AG08395 (cell line): ENCODE measurements at regions not wholly inside any gene's neighbourhood (a gene's known extent, or its start where the extent isn't known, plus 50 kb on each side); places are given as distances from the start of the nearest gene placed in this dataset.
"Not testable (repeated sequence)": the region's sequence is repeated elsewhere in the genome, so short reads cannot be mapped to it uniquely, and the experiment has no call there.

Experiments
- DNase-seq: peaks from one replicate; pipeline ENCODE4 v3.0.0; 2012; ENCODE audit warnings: mixed read lengths, low spot score

GRCh38 chr20:52311209-52311794 lies 119.7 kb upstream of the ZFP64 start:
- no peak for DNase-seq

- DNase-seq = no peak
Observed at GRCh38 chr20:52309181-52309580, 117.6 kb upstream of the ZFP64 start.

- DNase-seq = no peak
Observed at GRCh38 chr20:52306477-52306876, 114.9 kb upstream of the ZFP64 start.

- DNase-seq = no peak
Observed at GRCh38 chr20:52305858-52306257, 114.3 kb upstream of the ZFP64 start.

- no peak for DNase-seq
Observed at GRCh38 chr20:52305024-52305645, 113.6 kb upstream of the ZFP64 start.

- no peak for DNase-seq
Observed at GRCh38 chr20:52303281-52303950, 111.8 kb upstream of the ZFP64 start.

GRCh38 chr20:52302736-52303135 lies 111.2 kb upstream of the ZFP64 start:
- no peak for DNase-seq

GRCh38 chr20:52302051-52302450 lies 110.5 kb upstream of the ZFP64 start:
- not testable (repeated sequence) for DNase-seq

GRCh38 chr20:52295556-52295955 lies 104.0 kb upstream of the ZFP64 start:
- no peak for DNase-seq

- no peak for DNase-seq
Observed at GRCh38 chr20:52294106-52294628, 102.6 kb upstream of the ZFP64 start.

GRCh38 chr20:52291109-52291508 lies 99.5 kb upstream of the ZFP64 start:
- no peak for DNase-seq

GRCh38 chr20:52290569-52290968 lies 99.0 kb upstream of the ZFP64 start:
- no peak for DNase-seq

- DNase-seq = no peak
Observed at GRCh38 chr20:52289956-52290565, 98.5 kb upstream of the ZFP64 start.

GRCh38 chr20:52280407-52280806 lies 88.8 kb upstream of the ZFP64 start:
- no peak for DNase-seq

- DNase-seq = peak; percentile 19
Observed at GRCh38 chr20:52279706-52280105, 88.1 kb upstream of the ZFP64 start.

GRCh38 chr20:52275181-52275691 lies 83.7 kb upstream of the ZFP64 start:
- DNase-seq = no peak

- DNase-seq = no peak
Observed at GRCh38 chr20:52270696-52271095, 79.1 kb upstream of the ZFP64 start.

GRCh38 chr20:52270001-52270606 lies 78.5 kb upstream of the ZFP64 start:
- DNase-seq = no peak

GRCh38 chr20:52269321-52269720 lies 77.7 kb upstream of the ZFP64 start:
- DNase-seq = peak; percentile 34

GRCh38 chr20:52268184-52268749 lies 76.7 kb upstream of the ZFP64 start:
- DNase-seq = peak; percentile 53

GRCh38 chr20:52267418-52267817 lies 75.8 kb upstream of the ZFP64 start:
- no peak for DNase-seq

- DNase-seq = no peak
Observed at GRCh38 chr20:52263757-52264156, 72.2 kb upstream of the ZFP64 start.
